GM12878 (cell line): ENCODE measurements at regions not wholly inside any gene's neighbourhood (a gene's known extent, or its start where the extent isn't known, plus 50 kb on each side); places are given as distances from the start of the nearest gene placed in this dataset.

Experiments used
- ATAC-seq: fragments of 200-7000 bp; cut with Tn5 transposase; 3 replicates; pipeline ENCODE4 v1.9.1; 2020; ENCODE audit warnings: mild to moderate bottlenecking, moderate library complexity
- BruUV-seq: library from RNA; stranded (reverse); fragments of 400-500 nt; replicated peaks from 2 replicates; lab custom pipeline; 2021; lab: Mats Ljungman, UMichigan
- CTCF ChIA-PET: fragments of 300-600 bp; sonication (Branson Sonifier 250); formaldehyde crosslinking; extraction: SDS; loops from one replicate; lab custom pipeline; 2021; ENCODE audit warnings: inconsistent platforms; lab: Yijun Ruan, JAX
- POLR2A ChIA-PET: fragments of 350-600 bp; formaldehyde crosslinking; extraction: SDS; loops from one replicate; lab custom pipeline; 2021; ENCODE audit warnings: inconsistent platforms; lab: Charles Lee
- RAD21 ChIA-PET: fragments of 300-600 bp; sonication (Branson Sonifier 250); formaldehyde crosslinking; loops from one replicate; lab custom pipeline; 2023; ENCODE audit warnings: antibody characterized with exemption; ENCODE audit not compliant: unreplicated experiment; lab: Charles Lee
- SMC1A ChIA-PET: fragments of 300-600 bp; sonication (Branson Sonifier 250); formaldehyde crosslinking; loops from one replicate; lab custom pipeline; 2023; ENCODE audit not compliant: unreplicated experiment, uncharacterized antibody; lab: Charles Lee
- DNase-seq: peaks from one replicate; pipeline ENCODE4 v3.0.0-alpha.2; 2011; ENCODE audit warnings: low read depth, low spot score
- FAIRE-seq: peaks from 3 replicates; lab custom pipeline; 2011; peaks lifted over from hg19 to GRCh38; lab: Jason Lieb, UNC
- H2AFZ ChIP-seq: 2 replicates; pipeline ENCODE4 v1.6.0; 2011; ENCODE audit warnings: low read depth, low read length, control low read depth; ENCODE audit not compliant: control insufficient read depth
- H3K27ac ChIP-seq: 2 replicates; pipeline ENCODE4 v1.5.1; 2011; ENCODE audit warnings: control low read depth; ENCODE audit not compliant: control insufficient read depth, insufficient read depth
- H3K27me3 ChIP-seq, 2 experiments: replicated peaks in 1 of 2; 2 replicates each; pipeline versions ENCODE4 v1.6.0 to v1.6.1; 2011; ENCODE audit warnings: low read length in 1 of 2; ENCODE audit not compliant: control insufficient read depth in 2 of 2, insufficient read depth in 2 of 2
- H3K36me3 ChIP-seq, 2 experiments: 2 replicates each; pipeline ENCODE4 v1.5.1; 2011; ENCODE audit warnings: low read length in 1 of 2; ENCODE audit not compliant: control insufficient read depth in 2 of 2, insufficient read depth in 2 of 2
- H3K4me1 ChIP-seq: 2 replicates; pipeline ENCODE4 v1.6.1; 2011; ENCODE audit warnings: mild to moderate bottlenecking, low read length, moderate library complexity, mixed read lengths; ENCODE audit not compliant: control insufficient read depth, insufficient read depth
- H3K4me2 ChIP-seq: 2 replicates; pipeline ENCODE4 v1.6.0; 2011; ENCODE audit warnings: control low read depth; ENCODE audit not compliant: control insufficient read depth, insufficient read depth
- H3K4me3 ChIP-seq: fragments of 200-600 bp; sonication (generic); 2 replicates; pipeline ENCODE4 v1.5.1; 2016
- H3K79me2 ChIP-seq: 2 replicates; pipeline ENCODE4 v1.6.0; 2011; ENCODE audit warnings: low read length; ENCODE audit not compliant: control insufficient read depth, insufficient read depth
- H3K9ac ChIP-seq: 2 replicates; pipeline ENCODE4 v1.8.0; 2011; ENCODE audit warnings: low read length, control low read depth, mixed read lengths; ENCODE audit not compliant: control insufficient read depth, insufficient read depth
- H3K9me3 ChIP-seq: replicated peaks from 3 replicates; pipeline ENCODE4 v1.5.1; 2011; ENCODE audit warnings: mild to moderate bottlenecking, low read length; ENCODE audit not compliant: control insufficient read depth, insufficient read depth
- H4K20me1 ChIP-seq: 2 replicates; pipeline ENCODE4 v1.6.0; 2011; ENCODE audit not compliant: control insufficient read depth, insufficient read depth
- BHLHE40 ChIP-seq, 2 experiments: fragments of 450-650 bp in 1 of 2; IDR thresholded peaks; 2 replicates each; pipeline ENCODE4 v1.6.1; 2011 to 2017; ENCODE audit warnings: low read depth in 2 of 2, borderline replicate concordance in 1 of 2, improper control_type of control experiment in 1 of 2, low read length in 1 of 2, mild to moderate bottlenecking in 1 of 2
- RELB ChIP-seq: fragments of 450-650 bp; IDR thresholded peaks from 2 replicates; pipeline ENCODE4 v1.6.1; 2017; ENCODE audit warnings: low read depth, mild to moderate bottlenecking, moderate library complexity
- RUNX3 ChIP-seq: IDR thresholded peaks from 2 replicates; pipeline ENCODE4 v1.6.1; 2012; ENCODE audit warnings: low read length, inconsistent platforms
- WGBS: methylation state at CpG from one replicate; pipeline ENCODE4 v1.1.6; 2016; ENCODE audit warnings: low lambda C conversion rate; ENCODE audit not compliant: insufficient replicate concordance, insufficient coverage; ENCODE audit errors: missing lambda C conversion rate; 5-methylcytosine and 5-hydroxymethylcytosine counted together
- in situ Hi-C: fragments of 300-500 bp; cut with MboI; formaldehyde crosslinking; loops from 9 replicates; pipeline ENCODE4 v1.14.3; 2018; ENCODE audit warnings: mixed read lengths
- intact Hi-C: fragments of 100-400 bp; cut with micrococcal nuclease; formaldehyde crosslinking; loops from one replicate; pipeline ENCODE4 v1.14.2; 2022; ENCODE audit not compliant: unreplicated experiment
- TF ChIP-seq, protein P1 (sequence below): IDR thresholded peaks from 2 replicates; pipeline ENCODE4 v1.6.1; 2012; ENCODE audit warnings: mild to moderate bottlenecking, low read depth, low read length

- no peak for TF ChIP-seq RELB
- TF ChIP-seq, all 136 proteins: peak for 0
These were observed 82.0 kb downstream of the ENGASE start (continued) for GRCh38 chr17:79156463-79157095.

GRCh38 chr17:79155701-79156100 lies 81.1 kb downstream of the ENGASE start:
- in situ Hi-C loops (no loop called here), intact Hi-C loops (no loop called here)
- no peak for ATAC-seq
- no peaks in the 10 kb centered on the region for H3K4me1 ChIP-seq
- no peak overlapping the region for H3K9ac ChIP-seq
- DNase-seq = no peak
- H3K27ac ChIP-seq = no peak overlapping the region
- POLR2A ChIA-PET = no interaction called here
- no peaks in the 10 kb centered on the region for H3K9me3 ChIP-seq
- no peaks in the 10 kb centered on the region for H4K20me1 ChIP-seq
- FAIRE-seq = no peak
- H3K4me2 ChIP-seq = no peak overlapping the region
- RAD21 ChIA-PET = no interaction called here
- H3K79me2 ChIP-seq = no peaks in the 10 kb centered on the region
- TF ChIP-seq, protein P1, sequence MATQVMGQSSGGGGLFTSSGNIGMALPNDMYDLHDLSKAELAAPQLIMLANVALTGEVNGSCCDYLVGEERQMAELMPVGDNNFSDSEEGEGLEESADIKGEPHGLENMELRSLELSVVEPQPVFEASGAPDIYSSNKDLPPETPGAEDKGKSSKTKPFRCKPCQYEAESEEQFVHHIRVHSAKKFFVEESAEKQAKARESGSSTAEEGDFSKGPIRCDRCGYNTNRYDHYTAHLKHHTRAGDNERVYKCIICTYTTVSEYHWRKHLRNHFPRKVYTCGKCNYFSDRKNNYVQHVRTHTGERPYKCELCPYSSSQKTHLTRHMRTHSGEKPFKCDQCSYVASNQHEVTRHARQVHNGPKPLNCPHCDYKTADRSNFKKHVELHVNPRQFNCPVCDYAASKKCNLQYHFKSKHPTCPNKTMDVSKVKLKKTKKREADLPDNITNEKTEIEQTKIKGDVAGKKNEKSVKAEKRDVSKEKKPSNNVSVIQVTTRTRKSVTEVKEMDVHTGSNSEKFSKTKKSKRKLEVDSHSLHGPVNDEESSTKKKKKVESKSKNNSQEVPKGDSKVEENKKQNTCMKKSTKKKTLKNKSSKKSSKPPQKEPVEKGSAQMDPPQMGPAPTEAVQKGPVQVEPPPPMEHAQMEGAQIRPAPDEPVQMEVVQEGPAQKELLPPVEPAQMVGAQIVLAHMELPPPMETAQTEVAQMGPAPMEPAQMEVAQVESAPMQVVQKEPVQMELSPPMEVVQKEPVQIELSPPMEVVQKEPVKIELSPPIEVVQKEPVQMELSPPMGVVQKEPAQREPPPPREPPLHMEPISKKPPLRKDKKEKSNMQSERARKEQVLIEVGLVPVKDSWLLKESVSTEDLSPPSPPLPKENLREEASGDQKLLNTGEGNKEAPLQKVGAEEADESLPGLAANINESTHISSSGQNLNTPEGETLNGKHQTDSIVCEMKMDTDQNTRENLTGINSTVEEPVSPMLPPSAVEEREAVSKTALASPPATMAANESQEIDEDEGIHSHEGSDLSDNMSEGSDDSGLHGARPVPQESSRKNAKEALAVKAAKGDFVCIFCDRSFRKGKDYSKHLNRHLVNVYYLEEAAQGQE = no peak
- no peak for TF ChIP-seq BHLHE40 (IDR thresholded peaks at IDR 0.05; ENCODE audit: borderline replicate concordance in 1 of 2, low read depth in 2 of 2, low read length in 1 of 2)
- TF ChIP-seq RUNX3 = no peak
- H3K36me3 ChIP-seq = no peaks in the 10 kb centered on the region
- SMC1A ChIA-PET = no interaction called here
- no peak overlapping the region for H3K4me3 ChIP-seq
- whole genome bisulfite sequencing = 18% methylated on average over 12 of the region's 12 CpGs
- H3K27me3 ChIP-seq = no peaks in the 10 kb centered on the region
- H2AFZ ChIP-seq = no peak overlapping the region
- CTCF ChIA-PET = no interaction called here
- no TSS peak for BruUV-seq
